ENCODE measurements at regions not wholly inside any gene's neighbourhood (a gene's known extent, or its start where the extent isn't known, plus 50 kb on each side); places are given as distances from the start of the nearest gene placed in this dataset.
A peak's percentile ranks its signal among the peaks of the same experiment; 100 is the strongest.

- no peaks in the 10 kb centered on the region for H3K36me3 ChIP-seq (ENCODE audit: control insufficient read depth, insufficient read depth, low read length)
- H3K4me3 ChIP-seq (ENCODE audit: insufficient read depth, low read depth, low read length): no peak overlapping the region
- ATAC-seq (ENCODE audit: low read depth) (no peak), DNase-seq (no peak)
- H4K20me1 ChIP-seq (ENCODE audit: insufficient read depth, low read length): no peaks in the 10 kb centered on the region
- H3K9me1 ChIP-seq (ENCODE audit: insufficient read depth, low read length): no peaks in the 10 kb centered on the region
- no peak overlapping the region for H3K4me2 ChIP-seq (ENCODE audit: low read depth, low read length)
- H2AK5ac ChIP-seq (ENCODE audit: low read depth, low read length): no peak overlapping the region
- no peak overlapping the region for H2AK9ac ChIP-seq (replicated peaks; ENCODE audit: low read depth, low read length, poor library complexity)
- no peak overlapping the region for H3K4ac ChIP-seq (ENCODE audit: low read depth, low read length)
- no peaks in the 10 kb centered on the region for H3K27me3 ChIP-seq (ENCODE audit: control insufficient read depth, insufficient read depth, low read length)
- H2BK5ac ChIP-seq (ENCODE audit: low read depth, low read length, poor library complexity, severe bottlenecking): no peak overlapping the region
- CTCF ChIA-PET: no interaction called here
- H3K14ac ChIP-seq (replicated peaks; ENCODE audit: low read depth, low read length): no peak overlapping the region
- H4K91ac ChIP-seq (ENCODE audit: insufficient read depth, low read depth, low read length): no peak overlapping the region
- H3K23ac ChIP-seq (ENCODE audit: low read depth, low read length): no peak overlapping the region
- no CpG with 5 or more reads among the region's 8 CpGs for WGBS, 2 experiments (ENCODE audit: extremely low coverage in 2 of 2, insufficient read length in 1 of 2)
- H3K56ac ChIP-seq (ENCODE audit: extremely low read depth, insufficient read depth, low read length): no peak overlapping the region
- no peak overlapping the region for H4K8ac ChIP-seq (ENCODE audit: low read depth in 2 of 2, low read length in 2 of 2)
- no peak overlapping the region for H2BK15ac ChIP-seq (ENCODE audit: low read depth, low read length)
- dilution Hi-C loops (cut with HindIII; ENCODE audit: low sequenced_read_pairs, unreplicated experiment): no loop called here
- no peaks in the 10 kb centered on the region for H3K4me1 ChIP-seq (ENCODE audit: control insufficient read depth, insufficient read depth, low read length)
- H3K79me1 ChIP-seq (ENCODE audit: low read depth in 1 of 2, low read length in 2 of 2): no peaks in the 10 kb centered on the region
- no peaks in the 10 kb centered on the region for H3K9me3 ChIP-seq (ENCODE audit: control insufficient read depth, insufficient read depth, low read length)
- in situ Hi-C loops (cut with MboI; ENCODE audit: low sequenced_read_pairs): no loop called here
- H3K18ac ChIP-seq (ENCODE audit: low read depth, low read length): no peak overlapping the region
- H3K27ac ChIP-seq (ENCODE audit: insufficient read depth, low read length): no peak overlapping the region
- intact Hi-C loops (cut with micrococcal nuclease): no loop called here
- no peak overlapping the region for H4K5ac ChIP-seq (ENCODE audit: low read depth, low read length)
- no peak overlapping the region for H2BK20ac ChIP-seq (ENCODE audit: low read depth, low read length)
- TF ChIP-seq NFE2L2 (IDR thresholded peaks at IDR 0.05; ENCODE audit: low read depth, low read length): peak; percentile 62
- TF ChIP-seq FOS (IDR thresholded peaks at IDR 0.05; ENCODE audit: low read depth, low read length): no peak
- no peak for TF ChIP-seq MXI1 (IDR thresholded peaks at IDR 0.05; ENCODE audit: borderline replicate concordance, low read depth, low read length)
- no peak overlapping the region for H2AFZ ChIP-seq (replicated peaks; ENCODE audit: low read length, poor library complexity)
- POLR2A ChIA-PET (ENCODE audit: unreplicated experiment): no interaction called here
- no peak overlapping the region for H3K9ac ChIP-seq (ENCODE audit: low read depth, low read length)
- H2BK120ac ChIP-seq (ENCODE audit: low read depth, low read length): no peak overlapping the region
- BruUV-seq (replicated peaks): no TSS peak
These were observed 211.5 kb upstream of the MID1 start for GRCh38 chrX:10831716-10832502.
